Type B pancreatic cell (in vitro differentiated cells): ENCODE measurements at regions not wholly inside any gene's neighbourhood (a gene's known extent, or its start where the extent isn't known, plus 50 kb on each side); places are given as distances from the start of the nearest gene placed in this dataset.
A peak's percentile ranks its signal among the peaks of the same experiment; 100 is the strongest.

Experiments
- DNase-seq: peaks from one replicate; pipeline ENCODE4 v3.0.0; 2021; ENCODE audit warnings: mixed read lengths; ENCODE audit not compliant: unreplicated experiment; ENCODE audit errors: extremely low spot score
- H3K27ac Mint-ChIP-seq: 2 replicates; pipeline ENCODE4 v1.8.0; 2021; ENCODE audit warnings: mild to moderate bottlenecking, mixed read lengths
- H3K27me3 Mint-ChIP-seq: 2 replicates; pipeline ENCODE4 v1.8.0; 2021; ENCODE audit warnings: mixed read lengths
- H3K36me3 Mint-ChIP-seq: 2 replicates; pipeline ENCODE4 v1.8.0; 2021; ENCODE audit warnings: mixed read lengths
- H3K4me1 Mint-ChIP-seq: one replicate; pipeline ENCODE4 v1.8.0; 2021; ENCODE audit warnings: mixed read lengths; ENCODE audit not compliant: unreplicated experiment
- H3K4me3 Mint-ChIP-seq: 2 replicates; pipeline ENCODE4 v1.8.0; 2021; ENCODE audit warnings: mild to moderate bottlenecking, mixed read lengths
- H3K9me3 Mint-ChIP-seq: 2 replicates; pipeline ENCODE4 v1.8.0; 2021; ENCODE audit warnings: mixed read lengths
- TF ChIP-seq, protein P1 (sequence below): fragments of 200-600 bp; sonication (generic); conservative IDR thresholded peaks from 2 replicates; pipeline ENCODE4 v1.5.0; 2021; ENCODE audit warnings: antibody characterized with exemption, mild to moderate bottlenecking

- DNase-seq, result no peak
- Mint-ChIP-seq H3K4me1 (peaks cover 30% of the 10 kb centered on the region), H3K9me3 (no peaks in the 10 kb centered on the region), H3K27me3 (peaks cover 82% of the 10 kb centered on the region), H3K4me3 (peak overlapping the region; percentile 77), H3K36me3 (no peaks in the 10 kb centered on the region), H3K27ac (no peak overlapping the region)
- TF ChIP-seq, protein P1, sequence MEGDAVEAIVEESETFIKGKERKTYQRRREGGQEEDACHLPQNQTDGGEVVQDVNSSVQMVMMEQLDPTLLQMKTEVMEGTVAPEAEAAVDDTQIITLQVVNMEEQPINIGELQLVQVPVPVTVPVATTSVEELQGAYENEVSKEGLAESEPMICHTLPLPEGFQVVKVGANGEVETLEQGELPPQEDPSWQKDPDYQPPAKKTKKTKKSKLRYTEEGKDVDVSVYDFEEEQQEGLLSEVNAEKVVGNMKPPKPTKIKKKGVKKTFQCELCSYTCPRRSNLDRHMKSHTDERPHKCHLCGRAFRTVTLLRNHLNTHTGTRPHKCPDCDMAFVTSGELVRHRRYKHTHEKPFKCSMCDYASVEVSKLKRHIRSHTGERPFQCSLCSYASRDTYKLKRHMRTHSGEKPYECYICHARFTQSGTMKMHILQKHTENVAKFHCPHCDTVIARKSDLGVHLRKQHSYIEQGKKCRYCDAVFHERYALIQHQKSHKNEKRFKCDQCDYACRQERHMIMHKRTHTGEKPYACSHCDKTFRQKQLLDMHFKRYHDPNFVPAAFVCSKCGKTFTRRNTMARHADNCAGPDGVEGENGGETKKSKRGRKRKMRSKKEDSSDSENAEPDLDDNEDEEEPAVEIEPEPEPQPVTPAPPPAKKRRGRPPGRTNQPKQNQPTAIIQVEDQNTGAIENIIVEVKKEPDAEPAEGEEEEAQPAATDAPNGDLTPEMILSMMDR, result no peak
Measured at GRCh38 chr2:45170191-45171135, 161.2 kb upstream of the SIX2 start.

DNA sequence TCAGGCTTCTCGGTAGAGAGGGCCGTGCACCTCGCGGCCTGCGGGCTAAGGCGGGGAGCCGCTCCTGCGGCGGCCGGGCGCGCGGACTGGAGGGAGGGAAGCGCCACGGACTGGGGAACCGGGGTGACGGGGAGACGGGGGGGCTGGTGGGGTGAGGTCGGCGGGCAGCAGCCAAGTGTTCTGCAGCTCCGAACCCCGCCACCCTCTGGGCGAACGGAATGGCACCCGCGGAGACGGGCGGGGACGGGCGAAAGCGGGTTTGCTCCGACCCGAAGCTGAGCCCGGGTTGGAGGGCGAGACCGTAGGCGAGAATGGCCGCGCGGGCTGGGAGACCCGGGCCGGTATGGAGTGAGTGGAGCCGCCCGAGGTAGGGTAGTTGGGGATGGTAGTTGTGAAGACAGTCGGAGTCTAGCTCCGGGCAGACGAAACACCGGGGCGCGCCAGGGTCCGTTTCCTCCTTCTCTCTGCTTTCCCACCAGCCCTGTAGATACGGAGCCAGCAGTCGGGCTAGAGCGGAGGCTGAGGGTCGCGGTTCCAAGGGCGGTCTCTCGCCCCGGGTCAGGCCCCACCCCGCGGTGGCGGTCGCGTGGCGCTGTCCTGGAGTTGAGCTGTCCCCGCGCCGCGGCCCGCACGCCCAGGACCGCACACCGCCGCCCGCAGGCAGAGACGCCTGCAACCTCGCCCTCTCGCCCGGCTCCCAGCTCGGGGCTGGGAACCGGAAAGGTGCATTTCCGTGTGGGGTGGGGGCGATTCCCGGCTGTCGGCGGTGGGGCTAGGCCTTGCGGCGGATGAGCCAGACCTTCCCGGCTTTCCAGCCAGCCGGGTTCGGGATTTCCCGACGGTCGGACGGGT is 160.3 kb upstream of the SIX2 start:
- DNase-seq, result no peak
- Mint-ChIP-seq H3K36me3 (no peaks in the 10 kb centered on the region), H3K27ac (no peak overlapping the region), H3K27me3 (peaks cover 87% of the 10 kb centered on the region), H3K4me1 (peaks cover 32% of the 10 kb centered on the region), H3K4me3 (peak overlapping the region; percentile 80), H3K9me3 (no peaks in the 10 kb centered on the region)
- TF ChIP-seq, protein P1, result peak; percentile 8

DNA sequence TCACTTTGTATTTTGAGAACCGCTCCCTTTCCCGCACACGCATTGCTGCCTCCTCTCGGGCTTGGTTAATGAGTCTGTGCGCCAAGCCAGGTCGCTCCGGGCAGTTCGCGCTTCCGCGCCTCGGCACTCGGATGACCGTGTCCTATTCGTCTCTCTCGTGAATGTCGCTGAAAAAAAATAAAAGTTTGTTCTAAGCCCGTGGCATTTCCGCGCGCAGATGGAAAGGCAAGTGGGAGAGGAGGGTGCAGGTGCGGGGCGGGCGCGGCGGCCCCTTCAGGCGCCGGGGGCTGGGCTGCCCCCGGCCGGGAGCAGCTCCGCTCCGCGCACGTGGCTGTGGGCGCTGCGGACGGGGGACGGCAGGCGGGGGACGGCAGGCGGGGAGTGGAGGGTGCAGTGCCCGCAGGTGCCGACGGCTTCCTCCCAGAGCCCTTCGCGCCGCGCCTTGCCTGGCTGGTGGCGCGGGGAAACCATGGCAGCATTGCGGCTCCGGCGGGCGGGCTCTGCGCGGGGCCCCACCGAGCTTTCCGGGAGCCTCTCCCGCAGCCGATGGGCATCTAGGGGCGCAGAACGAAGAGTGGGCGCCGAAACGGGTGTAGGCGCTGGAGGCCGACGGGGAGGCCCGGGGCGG is 159.6 kb upstream of the SIX2 start:
- peaks cover 35% of the 10 kb centered on the region for H3K4me1 Mint-ChIP-seq
- H3K27me3 Mint-ChIP-seq, result peaks cover 87% of the 10 kb centered on the region
- H3K27ac Mint-ChIP-seq, result peak overlapping the region; percentile 56
- no peaks in the 10 kb centered on the region for H3K9me3 Mint-ChIP-seq
- no peak for DNase-seq
- peak overlapping the region; percentile 91 for H3K4me3 Mint-ChIP-seq
- TF ChIP-seq, protein P1, result no peak
- H3K36me3 Mint-ChIP-seq, result no peaks in the 10 kb centered on the region

DNA sequence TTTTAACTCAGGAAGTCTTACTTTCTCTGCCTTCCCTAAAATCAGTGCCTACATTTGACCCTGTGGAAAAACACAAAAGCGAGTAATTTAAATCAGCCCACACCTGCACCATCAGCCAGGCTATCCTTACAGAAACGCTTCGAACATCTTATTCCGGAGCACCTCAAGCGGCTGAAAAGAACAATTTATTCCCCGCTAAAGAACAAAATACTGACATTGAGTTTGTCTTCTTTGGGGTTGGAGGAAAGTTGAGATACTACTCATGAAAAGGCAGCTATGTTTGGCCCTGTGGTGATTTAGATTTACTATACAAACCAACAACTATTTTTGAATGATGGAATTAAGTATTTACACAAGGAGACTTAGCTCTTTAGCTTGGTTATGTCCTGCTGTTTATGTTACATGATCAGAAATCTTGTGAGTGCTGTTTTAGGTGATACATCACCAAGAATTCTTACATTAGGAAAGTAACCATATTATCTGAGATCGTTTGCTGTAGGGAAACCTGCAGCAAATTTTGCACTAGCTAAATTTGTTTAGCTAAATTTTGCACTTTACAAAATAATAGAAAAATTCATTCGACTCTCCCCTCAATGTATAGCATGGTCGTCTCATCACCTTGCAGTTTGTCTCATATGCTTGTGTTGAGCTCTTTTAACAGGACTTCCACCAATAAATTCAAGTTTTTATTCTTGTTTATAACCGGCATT is 158.8 kb upstream of the SIX2 start:
- no peak for DNase-seq
- peaks cover 87% of the 10 kb centered on the region for H3K27me3 Mint-ChIP-seq
- TF ChIP-seq, protein P1, result no peak
- H3K4me3 Mint-ChIP-seq, result peak overlapping the region; percentile 91
- no peaks in the 10 kb centered on the region for H3K9me3 Mint-ChIP-seq
- H3K27ac Mint-ChIP-seq, result no peak overlapping the region
- peaks cover 34% of the 10 kb centered on the region for H3K4me1 Mint-ChIP-seq
- no peaks in the 10 kb centered on the region for H3K36me3 Mint-ChIP-seq
